Mesendoderm (in vitro differentiated cells): ENCODE measurements at regions not wholly inside any gene's neighbourhood (a gene's known extent, or its start where the extent isn't known, plus 50 kb on each side); places are given as distances from the start of the nearest gene placed in this dataset.

Source experiments
- DNase-seq: peaks from one replicate; pipeline ENCODE4 v3.0.0; 2013
- H2AK5ac ChIP-seq: 2 replicates; pipeline ENCODE4 v1.6.1; 2013; ENCODE audit warnings: low read length, inconsistent platforms
- H2BK120ac ChIP-seq: 2 replicates; pipeline ENCODE4 v1.6.1; 2013; ENCODE audit warnings: low read depth, mild to moderate bottlenecking, low read length, moderate library complexity, mixed read lengths
- H2BK15ac ChIP-seq: replicated peaks from 2 replicates; pipeline ENCODE4 v1.6.1; 2013; ENCODE audit warnings: low read depth, mild to moderate bottlenecking, moderate library complexity
- H2BK5ac ChIP-seq: 2 replicates; pipeline ENCODE4 v1.6.1; 2013; ENCODE audit warnings: low read length, inconsistent platforms
- H3K18ac ChIP-seq: 2 replicates; pipeline ENCODE4 v1.6.1; 2013; ENCODE audit warnings: mild to moderate bottlenecking, low read length, mixed read lengths
- H3K23ac ChIP-seq: one replicate; pipeline ENCODE4 v1.6.1; 2013; ENCODE audit warnings: low read length
- H3K27ac ChIP-seq: 2 replicates; pipeline ENCODE4 v1.5.1; 2013; ENCODE audit warnings: low read depth, mild to moderate bottlenecking, inconsistent platforms, low read length, moderate library complexity
- H3K27me3 ChIP-seq: 2 replicates; pipeline ENCODE4 v1.6.1; 2013; ENCODE audit warnings: low read length, control low read depth, mild to moderate bottlenecking, inconsistent platforms; ENCODE audit not compliant: insufficient read depth, poor library complexity
- H3K36me3 ChIP-seq: 2 replicates; pipeline ENCODE4 v1.6.1; 2013; ENCODE audit warnings: low read length, inconsistent platforms; ENCODE audit not compliant: control insufficient read depth, insufficient read depth
- H3K4ac ChIP-seq: one replicate; pipeline ENCODE4 v1.6.1; 2013; ENCODE audit warnings: low read depth, mild to moderate bottlenecking, low read length, moderate library complexity
- H3K4me1 ChIP-seq: 2 replicates; pipeline ENCODE4 v1.6.1; 2013; ENCODE audit warnings: low read depth, low read length, inconsistent platforms; ENCODE audit not compliant: control insufficient read depth
- H3K4me2 ChIP-seq: 2 replicates; pipeline ENCODE4 v1.6.1; 2013; ENCODE audit warnings: low read length
- H3K4me3 ChIP-seq: 2 replicates; pipeline ENCODE4 v1.5.1; 2013; ENCODE audit warnings: mild to moderate bottlenecking, low read length
- H3K56ac ChIP-seq: one replicate; pipeline ENCODE4 v1.6.1; 2013; ENCODE audit warnings: low read length
- H3K79me1 ChIP-seq: 2 replicates; pipeline ENCODE4 v1.6.1; 2013; ENCODE audit warnings: low read length, inconsistent platforms
- H3K79me2 ChIP-seq: 2 replicates; pipeline ENCODE4 v1.6.1; 2013; ENCODE audit warnings: mild to moderate bottlenecking, low read length; ENCODE audit not compliant: control insufficient read depth, insufficient read depth
- H3K9ac ChIP-seq: 2 replicates; pipeline ENCODE4 v1.6.1; 2013; ENCODE audit warnings: low read length, inconsistent platforms
- H4K5ac ChIP-seq: one replicate; pipeline ENCODE4 v1.6.1; 2013; ENCODE audit warnings: low read length
- H4K8ac ChIP-seq: one replicate; pipeline ENCODE4 v1.6.1; 2013; ENCODE audit warnings: low read depth, mild to moderate bottlenecking, control low read depth, low read length, moderate library complexity
- WGBS: extraction: QIAGEN DNeasy Blood & Tissue Kit; methylation state at CpG from one replicate; pipeline ENCODE4 v1.1.7; 2013; ENCODE audit warnings: low lambda C conversion rate, missing lambda C conversion rate; ENCODE audit not compliant: insufficient coverage; ENCODE audit errors: extremely low coverage; 5-methylcytosine and 5-hydroxymethylcytosine counted together

DNA sequence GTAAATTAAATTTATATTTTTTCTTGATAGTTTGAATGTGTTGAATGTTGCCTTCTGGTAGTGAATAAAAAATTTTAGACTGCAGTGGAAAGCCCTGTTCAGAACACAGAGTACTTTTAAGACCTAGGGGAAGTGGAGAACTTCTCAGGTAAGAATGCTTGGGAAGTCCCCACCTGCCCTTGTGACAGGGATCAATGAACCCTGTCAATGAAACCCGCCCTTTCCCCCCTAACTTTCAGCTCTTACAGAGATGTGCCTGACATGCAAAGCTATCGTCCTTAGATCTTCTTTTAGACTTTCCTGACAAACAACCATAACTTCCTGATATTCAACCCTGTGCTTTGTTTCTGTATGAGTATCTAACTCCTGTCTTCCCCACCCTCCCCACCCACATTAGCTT, 562.7 kb downstream of the TLE4 start:
- H3K36me3 ChIP-seq, result no peaks in the 10 kb centered on the region
- H2BK15ac ChIP-seq, result no peak overlapping the region
- no peak overlapping the region for H2BK5ac ChIP-seq
- no peaks in the 10 kb centered on the region for H3K4me1 ChIP-seq
- H3K27me3 ChIP-seq, result no peaks in the 10 kb centered on the region
- H3K18ac ChIP-seq, result no peak overlapping the region
- H3K23ac ChIP-seq, result no peak overlapping the region
- no peak overlapping the region for H3K4me3 ChIP-seq
- no peak overlapping the region for H4K8ac ChIP-seq
- no peak overlapping the region for H2BK120ac ChIP-seq
- no peaks in the 10 kb centered on the region for H3K79me1 ChIP-seq
- no peak overlapping the region for H3K56ac ChIP-seq
- H3K4ac ChIP-seq, result no peak overlapping the region
- no CpG with 5 or more reads among the region's 2 CpGs for WGBS
- DNase-seq, result no peak
- no peak overlapping the region for H3K27ac ChIP-seq
- H3K9ac ChIP-seq, result no peak overlapping the region
- no peak overlapping the region for H4K5ac ChIP-seq
- H3K4me2 ChIP-seq, result no peak overlapping the region
- H3K79me2 ChIP-seq, result no peaks in the 10 kb centered on the region
- H2AK5ac ChIP-seq, result no peak overlapping the region

DNA sequence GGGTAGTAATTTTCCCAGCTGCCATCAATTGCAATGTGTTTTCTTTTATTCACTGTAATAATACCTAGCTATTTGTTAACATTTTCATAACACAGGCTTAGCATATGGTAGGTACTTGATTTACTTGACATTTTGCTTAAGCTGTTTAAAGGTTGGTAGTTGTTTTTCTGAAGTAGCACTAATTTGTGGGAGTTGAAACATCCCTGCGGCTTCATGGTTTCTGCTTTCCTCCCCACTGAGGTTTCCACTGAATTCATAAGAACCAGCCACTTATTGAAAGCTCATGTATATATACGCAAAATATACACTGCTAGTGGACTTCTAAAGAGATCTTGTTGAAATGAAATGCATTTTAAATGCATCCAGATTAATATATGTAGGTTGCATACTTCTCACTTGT, 559.9 kb downstream of the TLE4 start:
- no peak overlapping the region for H2AK5ac ChIP-seq
- no peak overlapping the region for H3K23ac ChIP-seq
- no CpG with 5 or more reads among the region's 2 CpGs for WGBS
- no peak for DNase-seq
- no peaks in the 10 kb centered on the region for H3K27me3 ChIP-seq
- H2BK15ac ChIP-seq, result no peak overlapping the region
- no peaks in the 10 kb centered on the region for H3K4me1 ChIP-seq
- H2BK120ac ChIP-seq, result no peak overlapping the region
- no peak overlapping the region for H3K9ac ChIP-seq
- no peak overlapping the region for H4K5ac ChIP-seq
- H3K56ac ChIP-seq, result no peak overlapping the region
- no peaks in the 10 kb centered on the region for H3K36me3 ChIP-seq
- no peak overlapping the region for H3K4me3 ChIP-seq
- no peak overlapping the region for H2BK5ac ChIP-seq
- no peaks in the 10 kb centered on the region for H3K79me2 ChIP-seq
- H4K8ac ChIP-seq, result no peak overlapping the region
- H3K18ac ChIP-seq, result no peak overlapping the region
- H3K4ac ChIP-seq, result no peak overlapping the region
- H3K79me1 ChIP-seq, result no peaks in the 10 kb centered on the region
- no peak overlapping the region for H3K4me2 ChIP-seq
- no peak overlapping the region for H3K27ac ChIP-seq

DNA sequence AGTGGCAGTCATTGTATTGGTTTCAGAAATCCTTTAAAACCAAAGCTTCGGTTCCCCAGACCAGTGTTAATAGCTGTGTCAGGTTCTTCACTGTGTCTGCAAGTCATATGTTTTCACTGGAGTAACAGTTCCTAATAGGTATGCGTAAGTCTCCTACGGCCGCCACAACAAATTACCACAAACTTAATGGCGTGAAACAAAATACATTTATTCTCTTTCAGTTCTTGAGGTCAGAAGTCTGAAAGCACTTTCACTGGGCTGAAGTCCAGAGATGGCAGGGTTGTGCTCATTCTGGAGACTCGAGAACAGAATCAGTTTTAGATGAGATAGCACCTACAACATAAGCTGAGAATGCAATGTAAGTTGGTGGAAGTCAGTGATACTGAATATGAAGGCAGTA, 556.2 kb downstream of the TLE4 start:
- Histone ChIP-seq H3K4me1 (no peaks in the 10 kb centered on the region), H2AK5ac (no peak overlapping the region), H3K4me2 (no peak overlapping the region), H3K79me2 (no peaks in the 10 kb centered on the region), H4K8ac (no peak overlapping the region), H3K56ac (no peak overlapping the region), H2BK5ac (no peak overlapping the region), H3K18ac (no peak overlapping the region), H3K36me3 (no peaks in the 10 kb centered on the region), H3K27ac (no peak overlapping the region), H3K4ac (no peak overlapping the region), H4K5ac (no peak overlapping the region), H3K23ac (no peak overlapping the region), H3K4me3 (no peak overlapping the region), H2BK15ac (no peak overlapping the region), H2BK120ac (no peak overlapping the region), H3K27me3 (no peaks in the 10 kb centered on the region), H3K9ac (no peak overlapping the region), H3K79me1 (no peaks in the 10 kb centered on the region)
- no CpG with 5 or more reads among the region's 6 CpGs for WGBS
- DNase-seq, result no peak

DNA sequence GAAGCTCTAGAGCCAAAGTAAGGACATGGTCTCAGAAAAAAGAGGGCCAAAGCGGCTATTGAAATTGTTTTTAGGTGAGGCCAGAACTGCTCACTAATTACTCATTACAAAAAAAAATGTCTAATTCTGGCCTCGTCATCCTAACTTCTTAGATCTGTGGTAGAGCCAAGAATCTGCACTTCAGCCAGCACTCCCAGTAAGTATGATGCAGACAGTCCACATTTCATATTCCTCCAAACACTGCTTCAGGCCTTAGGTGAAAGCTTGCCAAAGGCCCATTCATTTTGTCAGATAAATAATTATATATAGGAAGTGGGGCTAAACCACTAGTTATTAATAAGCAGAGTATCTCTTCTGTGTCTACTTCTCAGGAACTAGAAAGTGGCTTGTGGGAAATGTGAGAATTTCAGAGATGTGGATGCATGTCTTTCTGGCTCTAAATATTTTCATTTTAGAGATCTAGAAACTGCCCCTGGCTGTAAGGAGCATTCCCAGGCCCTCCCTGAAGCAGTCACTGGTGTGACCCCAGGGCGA, 554.0 kb downstream of the TLE4 start:
- H3K18ac ChIP-seq, result no peak overlapping the region
- no peak for DNase-seq
- H2BK120ac ChIP-seq, result no peak overlapping the region
- H3K79me2 ChIP-seq, result no peaks in the 10 kb centered on the region
- no peak overlapping the region for H3K4ac ChIP-seq
- no peaks in the 10 kb centered on the region for H3K79me1 ChIP-seq
- H3K23ac ChIP-seq, result no peak overlapping the region
- H3K4me3 ChIP-seq, result no peak overlapping the region
- H3K36me3 ChIP-seq, result no peaks in the 10 kb centered on the region
- H2BK5ac ChIP-seq, result no peak overlapping the region
- no peak overlapping the region for H4K5ac ChIP-seq
- H3K27me3 ChIP-seq, result no peaks in the 10 kb centered on the region
- H3K9ac ChIP-seq, result no peak overlapping the region
- H3K56ac ChIP-seq, result no peak overlapping the region
- no peak overlapping the region for H2AK5ac ChIP-seq
- no peaks in the 10 kb centered on the region for H3K4me1 ChIP-seq
- no peak overlapping the region for H4K8ac ChIP-seq
- H3K27ac ChIP-seq, result no peak overlapping the region
- WGBS, result no CpG with 5 or more reads among the region's 3 CpGs
- H3K4me2 ChIP-seq, result no peak overlapping the region
- no peak overlapping the region for H2BK15ac ChIP-seq

DNA sequence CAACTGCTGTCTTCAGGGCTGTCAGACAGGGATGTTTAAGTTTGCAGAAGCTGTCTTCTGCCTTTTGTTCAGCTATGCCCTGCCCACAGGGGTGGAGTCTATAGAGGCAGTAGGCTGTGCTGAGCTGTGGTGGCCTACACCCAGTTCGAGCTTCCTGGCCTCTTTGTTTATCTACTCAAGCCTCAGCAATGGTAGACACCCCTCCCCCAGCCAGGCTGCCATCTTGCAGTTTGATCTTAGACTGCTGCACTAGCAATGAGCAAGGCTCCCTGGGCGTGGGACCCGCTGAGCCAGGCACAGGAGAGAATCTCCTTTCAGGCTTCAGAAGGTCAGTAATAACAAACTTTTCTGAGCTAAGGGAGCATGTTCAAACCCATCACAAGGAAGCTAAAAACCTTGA, 545.3 kb downstream of the TLE4 start:
- H2BK5ac ChIP-seq, result no peak overlapping the region
- no peak overlapping the region for H3K4ac ChIP-seq
- no peak overlapping the region for H3K4me2 ChIP-seq
- no peak overlapping the region for H3K27ac ChIP-seq
- H3K4me3 ChIP-seq, result no peak overlapping the region
- no peak for DNase-seq
- H3K79me1 ChIP-seq, result no peaks in the 10 kb centered on the region
- no peak overlapping the region for H3K23ac ChIP-seq
- no peaks in the 10 kb centered on the region for H3K36me3 ChIP-seq
- H4K5ac ChIP-seq, result no peak overlapping the region
- H2BK15ac ChIP-seq, result no peak overlapping the region
- H3K18ac ChIP-seq, result no peak overlapping the region
- no peak overlapping the region for H2AK5ac ChIP-seq
- no peak overlapping the region for H4K8ac ChIP-seq
- no peaks in the 10 kb centered on the region for H3K79me2 ChIP-seq
- H3K9ac ChIP-seq, result no peak overlapping the region
- H2BK120ac ChIP-seq, result no peak overlapping the region
- no peaks in the 10 kb centered on the region for H3K4me1 ChIP-seq
- H3K56ac ChIP-seq, result no peak overlapping the region
- no CpG with 5 or more reads among the region's 3 CpGs for WGBS
- no peaks in the 10 kb centered on the region for H3K27me3 ChIP-seq

DNA sequence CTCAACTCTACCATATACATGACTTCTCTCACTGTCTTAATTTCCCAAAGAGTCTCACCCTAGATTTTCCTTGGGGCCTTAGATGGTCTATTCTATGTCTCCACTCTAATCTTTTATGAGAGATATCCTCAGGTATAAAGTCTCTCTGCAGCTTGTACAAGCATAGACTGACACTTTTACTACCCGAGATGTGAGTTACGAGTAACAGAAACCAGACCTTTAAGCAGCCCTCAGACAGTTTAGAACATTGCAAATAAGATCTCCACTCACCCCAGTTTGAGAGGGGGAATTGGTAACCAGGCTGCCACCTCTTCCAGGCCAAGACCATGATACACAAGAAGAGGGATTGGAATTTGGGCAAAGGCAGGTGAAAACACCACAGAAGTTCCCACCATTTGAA, 542.5 kb downstream of the TLE4 start:
- no peaks in the 10 kb centered on the region for H3K4me1 ChIP-seq
- H3K9ac ChIP-seq, result no peak overlapping the region
- no peak overlapping the region for H3K56ac ChIP-seq
- H2BK15ac ChIP-seq, result no peak overlapping the region
- H4K5ac ChIP-seq, result no peak overlapping the region
- no peak overlapping the region for H2AK5ac ChIP-seq
- H3K79me1 ChIP-seq, result no peaks in the 10 kb centered on the region
- H3K36me3 ChIP-seq, result no peaks in the 10 kb centered on the region
- H2BK120ac ChIP-seq, result no peak overlapping the region
- DNase-seq, result no peak
- no CpG with 5 or more reads among the region's 2 CpGs for WGBS
- no peak overlapping the region for H3K23ac ChIP-seq
- no peaks in the 10 kb centered on the region for H3K27me3 ChIP-seq
- H3K4me2 ChIP-seq, result no peak overlapping the region
- H3K79me2 ChIP-seq, result no peaks in the 10 kb centered on the region
- no peak overlapping the region for H4K8ac ChIP-seq
- no peak overlapping the region for H3K4me3 ChIP-seq
- no peak overlapping the region for H3K4ac ChIP-seq
- H2BK5ac ChIP-seq, result no peak overlapping the region
- no peak overlapping the region for H3K18ac ChIP-seq
- H3K27ac ChIP-seq, result no peak overlapping the region
